ENCODE measurements at regions not wholly inside any gene's neighbourhood (a gene's known extent, or its start where the extent isn't known, plus 50 kb on each side); places are given as distances from the start of the nearest gene placed in this dataset.

- TF ChIP-seq POLR2AphosphoS5 (IDR thresholded peaks at IDR 0.05; ENCODE audit: low read depth, low read length) (no peak), SIN3A (IDR thresholded peaks at IDR 0.05; ENCODE audit: borderline replicate concordance, insufficient read depth, low read length) (no peak), REST (IDR thresholded peaks at IDR 0.05; ENCODE audit: insufficient read depth in 1 of 2, low read depth in 2 of 2, low read length in 2 of 2) (no peak), TAF1 (IDR thresholded peaks at IDR 0.05; ENCODE audit: borderline replicate concordance, insufficient read depth, low read length) (no peak), FOXP2 (optimal IDR thresholded peaks at IDR 0.05; ENCODE audit: borderline replicate concordance, extremely low read depth, extremely low read length, insufficient read depth) (no peak)
These were observed 828.8 kb downstream of the TMTC2 start for GRCh38 chr12:83515306-83516026.

All from PFSK-1 (cell line).